EH (cell line): ENCODE measurements at regions not wholly inside any gene's neighbourhood (a gene's known extent, or its start where the extent isn't known, plus 50 kb on each side); places are given as distances from the start of the nearest gene placed in this dataset.
A peak's percentile ranks its signal among the peaks of the same experiment; 100 is the strongest.

Experiments used
- DNase-seq: peaks from one replicate; pipeline ENCODE4 v3.0.0-alpha.2; 2015; ENCODE audit warnings: low read depth

GRCh38 chr6:163986313-163986712 is 571.8 kb downstream of the QKI start:
- DNase-seq = peak; percentile 13

DNA sequence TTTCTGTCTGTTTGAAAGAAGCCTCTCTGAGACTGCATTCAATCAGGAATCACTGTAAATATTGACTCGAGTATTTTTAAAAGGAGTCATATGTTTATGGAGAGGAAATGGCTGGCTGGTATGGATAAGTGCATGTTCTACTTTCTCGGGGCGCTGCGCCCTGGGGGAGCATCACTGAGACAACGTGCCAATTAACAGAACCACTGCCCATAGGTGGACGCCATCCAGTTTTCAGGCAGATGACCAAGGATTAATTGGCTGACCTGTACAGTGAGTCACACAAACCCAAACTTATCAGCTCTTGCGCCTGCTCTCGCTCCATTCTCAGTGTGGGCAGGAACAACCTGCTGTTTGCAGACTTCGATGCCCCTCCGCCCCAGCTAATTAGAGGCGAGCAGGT is 571.2 kb downstream of the QKI start:
- peak; percentile 3 for DNase-seq

- no peak for DNase-seq
Measured at GRCh38 chr6:163985040-163985439, 570.5 kb downstream of the QKI start.

DNA sequence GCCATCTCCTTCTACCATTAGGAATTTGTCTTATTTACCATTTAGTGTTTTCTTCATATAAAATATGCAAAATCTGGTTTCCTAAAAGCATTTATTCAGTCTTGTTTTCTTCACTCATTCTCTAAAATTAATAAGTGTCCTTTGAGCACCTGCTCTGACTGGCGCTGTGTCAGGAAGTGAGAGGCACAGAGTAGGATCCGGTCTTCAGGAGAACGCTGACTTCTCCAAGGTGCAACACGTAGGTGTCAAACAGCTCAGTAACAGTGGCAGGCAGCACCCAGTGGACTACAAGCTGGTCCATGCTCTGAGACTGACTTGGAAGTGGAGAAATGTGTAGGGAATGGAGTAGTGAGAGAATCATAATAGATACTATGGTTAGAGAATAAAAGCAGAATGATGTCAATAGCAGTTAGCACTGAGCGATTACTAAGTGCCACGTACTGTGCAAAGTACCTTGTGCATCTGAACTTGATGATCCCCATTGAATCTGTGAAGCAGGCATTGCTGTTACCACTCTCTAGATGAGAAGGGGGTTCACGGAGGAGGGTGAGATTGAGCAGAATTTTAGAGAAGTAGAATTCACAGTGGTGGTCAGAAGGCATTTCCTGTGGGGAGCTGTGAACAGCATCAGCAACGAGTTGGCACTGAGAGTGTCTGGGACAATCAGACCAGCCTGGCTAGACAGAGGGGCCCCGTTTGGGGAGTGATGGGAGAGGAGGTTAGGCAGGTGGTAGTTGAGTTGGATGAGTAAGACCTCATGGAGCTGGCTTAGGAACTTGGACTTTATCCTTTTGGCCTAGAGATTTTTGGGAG is 569.8 kb downstream of the QKI start:
- peak; percentile 2 for DNase-seq

GRCh38 chr6:163983679-163984078 is 569.2 kb downstream of the QKI start:
- no peak for DNase-seq

DNA sequence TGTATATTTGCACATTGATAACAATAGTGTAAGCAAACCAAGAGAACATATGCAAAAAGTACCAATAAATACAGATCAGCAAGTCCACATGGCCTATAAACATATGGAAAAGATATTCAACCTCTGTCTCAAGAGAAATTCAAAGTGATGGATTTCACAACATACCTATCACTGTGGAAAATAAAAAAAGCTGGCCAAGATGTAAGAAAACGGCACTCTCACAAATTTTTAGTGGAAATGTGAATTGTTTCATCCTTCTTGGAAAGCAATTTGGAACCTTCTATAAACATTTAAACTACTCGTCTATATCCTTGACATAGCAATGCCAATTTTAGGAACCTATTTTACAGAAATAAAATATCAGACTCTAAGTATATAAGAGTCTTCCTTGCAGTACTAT is 559.8 kb downstream of the QKI start:
- no peak for DNase-seq

DNA sequence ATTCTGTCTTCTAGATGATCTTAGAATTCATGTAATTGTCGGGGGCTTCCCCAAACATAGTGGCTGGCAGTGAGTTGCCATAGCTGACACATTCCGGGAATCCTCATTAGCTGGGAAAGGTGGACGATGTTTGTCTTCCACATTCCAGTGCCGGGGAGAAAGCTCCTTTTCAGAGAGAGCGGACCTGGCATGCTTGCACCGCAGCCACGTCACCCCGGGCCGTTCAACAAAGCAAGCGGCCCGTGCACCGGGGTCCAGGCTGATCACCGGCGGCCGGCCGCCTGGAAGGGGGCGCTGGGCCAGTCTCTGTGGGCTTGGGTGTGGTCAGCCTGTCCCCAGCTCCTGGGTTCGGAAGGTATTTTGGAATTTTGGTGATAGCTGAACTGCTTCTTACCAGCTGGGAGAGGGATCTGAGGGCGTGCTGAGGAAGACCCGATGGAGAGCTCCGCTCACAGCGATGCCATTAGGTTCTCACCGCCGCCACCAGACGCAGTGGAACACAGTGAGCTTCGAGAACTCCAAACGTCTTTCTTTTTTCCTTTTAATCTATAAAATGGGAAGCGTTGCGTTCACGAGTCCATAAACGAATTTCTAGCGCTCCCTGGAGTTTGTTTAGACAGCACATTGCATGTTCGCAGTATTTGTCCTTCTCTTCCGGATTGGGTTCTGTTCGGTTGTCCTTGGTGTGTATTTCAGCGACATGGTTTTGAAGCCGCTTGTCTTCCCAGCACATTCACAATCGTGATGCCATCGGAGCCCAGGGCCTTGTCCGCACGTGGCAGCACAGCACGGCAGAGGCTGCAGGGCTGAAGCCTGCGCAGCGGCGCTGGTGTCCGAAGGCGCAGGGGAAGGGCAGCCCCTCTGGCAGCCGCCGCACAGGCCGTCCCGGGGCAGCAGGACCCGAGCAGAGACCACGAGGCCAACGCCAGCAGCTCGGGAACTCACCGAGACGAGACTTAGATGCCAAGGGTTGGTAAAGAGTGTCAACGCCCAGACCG is 557.6 kb downstream of the QKI start:
- no peak for DNase-seq

DNA sequence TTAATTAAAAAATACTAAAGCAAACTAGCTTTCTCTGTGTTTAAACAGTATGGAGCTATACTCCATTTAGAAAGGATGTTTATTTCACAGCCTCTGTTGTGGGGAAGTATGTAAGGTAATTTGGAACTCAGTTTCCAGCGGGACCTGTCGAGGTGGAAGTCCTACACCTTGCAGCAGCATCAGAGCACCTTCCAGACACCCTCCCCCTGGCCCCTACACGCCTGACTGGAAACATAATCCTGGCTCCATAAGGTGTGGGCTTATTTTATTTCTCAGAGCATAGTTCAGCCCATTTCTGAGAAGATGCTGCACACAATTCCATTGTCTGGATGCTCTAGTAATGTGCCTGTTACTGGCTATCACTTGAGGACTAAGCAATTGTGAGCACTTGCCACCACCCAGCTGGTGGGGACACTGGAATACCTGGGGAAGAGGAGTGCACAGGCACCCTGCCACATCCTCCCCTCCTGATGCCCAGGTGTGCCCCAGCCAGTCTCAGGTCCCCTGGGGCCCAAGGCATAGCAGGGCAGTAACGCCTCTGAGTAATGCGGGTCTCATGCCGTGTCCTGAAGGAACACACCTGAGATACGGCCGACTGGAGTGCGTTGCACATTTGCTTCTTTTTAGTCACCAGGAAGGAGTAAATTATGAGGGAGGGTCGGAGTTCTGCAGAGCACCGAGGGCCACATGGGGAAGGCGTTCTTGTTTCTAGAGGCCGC is 556.5 kb downstream of the QKI start:
- DNase-seq = no peak

- no peak for DNase-seq
Measured at GRCh38 chr6:163965426-163966348, 551.2 kb downstream of the QKI start.

DNA sequence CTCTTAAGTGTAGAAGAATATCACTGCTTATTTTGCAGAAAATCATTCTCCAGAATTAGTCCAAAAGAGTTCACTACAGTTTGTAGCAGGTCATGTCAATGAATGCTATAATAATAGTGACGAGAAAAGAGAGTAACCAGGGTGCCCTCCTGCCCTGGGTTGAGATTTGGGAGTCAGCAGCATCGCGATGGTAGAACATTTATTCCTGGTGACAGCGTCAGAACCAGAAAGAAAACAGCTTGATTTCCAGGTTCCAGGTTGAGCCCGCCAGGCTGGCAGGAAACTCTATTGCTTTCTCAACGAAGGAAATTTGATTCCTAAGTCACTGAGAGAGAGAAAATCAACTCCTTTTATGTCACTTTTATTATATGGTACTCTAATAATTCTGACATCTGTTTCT is 550.3 kb downstream of the QKI start:
- no peak for DNase-seq

- DNase-seq = no peak
Measured at GRCh38 chr6:163963205-163964120, 548.9 kb downstream of the QKI start.

- no peak for DNase-seq
Measured at GRCh38 chr6:163962627-163963117, 548.2 kb downstream of the QKI start.

DNA sequence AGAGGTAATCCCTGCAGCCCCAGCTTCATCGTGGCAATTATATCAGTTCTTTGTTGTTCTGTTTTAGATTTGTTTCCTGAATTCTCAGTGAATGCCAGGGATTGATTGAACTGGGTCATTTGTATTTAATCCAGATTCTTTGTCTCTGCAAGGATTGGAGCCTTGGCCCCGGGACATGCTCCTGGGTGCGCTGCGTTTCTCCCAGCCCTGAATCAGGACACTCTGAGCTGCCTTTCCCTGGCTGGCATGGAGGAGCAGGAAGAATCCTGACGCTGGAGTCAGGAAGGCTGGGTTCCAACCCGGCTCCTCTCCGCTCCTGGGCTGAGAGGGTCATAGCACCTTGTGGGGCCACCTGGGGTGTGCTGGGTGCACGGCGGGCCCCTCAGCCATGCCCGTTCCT is 545.6 kb downstream of the QKI start:
- DNase-seq = no peak

DNA sequence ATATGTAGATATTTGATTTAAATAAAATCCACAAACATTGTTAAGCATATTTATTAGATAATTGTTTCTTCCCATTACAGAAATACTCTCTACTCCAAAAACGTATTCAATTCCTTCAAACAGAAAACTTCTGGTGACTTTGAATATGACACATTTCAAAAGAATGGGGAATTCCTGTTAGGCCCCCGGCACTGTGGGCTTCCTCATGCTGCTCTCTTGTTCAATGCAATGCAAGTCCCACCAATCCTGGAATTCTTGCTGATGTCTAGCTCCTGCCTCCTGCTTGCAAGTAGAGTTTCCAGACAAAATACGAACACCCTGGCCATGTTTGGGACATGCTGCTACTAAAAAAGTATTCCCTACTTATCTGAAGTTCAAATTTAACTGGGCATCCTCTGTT is 544.1 kb downstream of the QKI start:
- DNase-seq = peak; percentile 81

- DNase-seq = peak; percentile 87
Measured at GRCh38 chr6:163956571-163957407, 542.3 kb downstream of the QKI start.

- DNase-seq = no peak
Measured at GRCh38 chr6:163955756-163956155, 541.2 kb downstream of the QKI start.

DNA sequence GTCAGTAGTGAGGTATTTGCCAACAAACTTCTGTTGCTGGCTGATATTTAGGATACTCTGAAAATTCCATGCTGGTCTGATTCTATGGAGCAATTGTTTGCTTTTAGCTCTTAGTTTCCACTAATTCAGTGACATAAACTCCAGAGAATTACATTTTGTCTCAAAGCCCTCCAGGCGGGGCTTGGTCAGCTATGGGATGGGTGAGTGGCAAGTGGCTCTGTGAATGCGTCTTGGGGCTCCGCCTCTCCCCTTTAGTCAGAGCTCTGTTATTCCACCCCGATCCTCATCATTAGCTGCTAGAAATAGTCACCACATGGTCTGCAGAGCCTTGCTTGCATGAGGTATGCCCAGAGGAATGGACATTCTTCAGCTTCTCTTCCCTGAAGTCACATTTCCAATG is 540.6 kb downstream of the QKI start:
- DNase-seq = peak; percentile 98

DNA sequence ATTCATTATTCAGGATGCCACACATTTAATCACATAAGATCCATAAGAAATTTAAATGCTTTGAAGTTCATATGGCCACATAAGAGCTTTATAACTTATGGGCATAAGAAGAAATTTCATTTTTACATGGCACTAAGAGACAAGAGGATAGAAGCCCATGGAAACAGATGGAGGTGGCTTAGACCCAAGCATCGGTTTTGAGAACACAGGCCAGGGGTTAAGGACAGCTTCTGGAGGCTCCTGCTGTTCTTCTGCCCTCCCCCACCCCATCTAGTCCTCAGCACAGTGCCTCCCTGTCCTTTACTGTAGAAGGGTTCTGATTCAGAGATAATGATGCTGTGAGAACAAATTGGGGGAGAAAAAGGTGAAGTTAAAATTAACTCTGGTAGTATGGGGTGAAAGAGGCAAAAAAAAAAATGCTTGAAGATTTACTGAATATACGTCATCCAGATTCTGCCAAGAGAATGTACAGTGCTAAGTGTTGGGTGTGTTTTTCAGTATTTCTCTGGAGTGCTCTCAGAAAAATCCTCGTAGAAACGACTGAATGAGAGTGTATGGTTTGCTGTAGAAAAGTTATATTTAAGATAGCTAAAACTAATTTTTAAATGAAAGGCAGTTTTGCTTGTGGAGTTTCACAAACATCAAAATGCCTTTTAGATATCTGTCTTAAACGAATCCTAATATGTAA is 539.7 kb downstream of the QKI start:
- DNase-seq = no peak
